Lower leg skin (tissue), 4 donors: ENCODE measurements at regions not wholly inside any gene's neighbourhood (a gene's known extent, or its start where the extent isn't known, plus 50 kb on each side); places are given as distances from the start of the nearest gene placed in this dataset.
"Not testable (repeated sequence)": the region's sequence is repeated elsewhere in the genome, so short reads cannot be mapped to it uniquely, and the experiment has no call there.

Experiments
- DNase-seq, 2 donors: peaks; one replicate each; pipeline ENCODE4 v3.0.0-alpha.2; 2019; ENCODE audit warnings: low spot score in 2 of 2
- H3K4me3 ChIP-seq: fragments of 200-600 bp; sonication (generic); 2 replicates; pipeline ENCODE4 v1.5.1; 2017; ENCODE audit warnings: mild to moderate bottlenecking, low read depth; ENCODE audit not compliant: poor library complexity, severe bottlenecking
- CTCF ChIP-seq, 3 donors: fragments of 450-650 bp; IDR thresholded peaks; one replicate each; pipeline ENCODE4 v1.5.1; 2016; ENCODE audit warnings: antibody characterized with exemption in 3 of 3, mild to moderate bottlenecking in 3 of 3, moderate library complexity in 2 of 3
- POLR2A ChIP-seq, 2 donors: fragments of 450-650 bp; IDR thresholded peaks; one replicate each; pipeline ENCODE4 v1.6.1; 2016 to 2017; ENCODE audit warnings: antibody characterized with exemption in 2 of 2, mild to moderate bottlenecking in 1 of 2, moderate library complexity in 1 of 2
- whole genome bisulfite sequencing, 2 donors: methylation state at CpG; one replicate each; pipeline ENCODE4 v1.1.5; 2018; 5-methylcytosine and 5-hydroxymethylcytosine counted together
- intact Hi-C: fragments of 100-400 bp; cut with DNase I; formaldehyde crosslinking; loops from one replicate; pipeline ENCODE4 v1.15.0; 2023; ENCODE audit warnings: low total_unique reads

GRCh38 chr10:4276151-4276550 lies 491.1 kb upstream of the KLF6 start:
- no peak for DNase-seq
- 90% methylated on average over 4 of the region's 4 CpGs for WGBS, 2 donors
- TF ChIP-seq CTCF (IDR thresholded peaks at IDR 0.05) (no peak), POLR2A (IDR thresholded peaks at IDR 0.05) (no peak)
- H3K4me3 ChIP-seq, result no peak overlapping the region
- intact Hi-C loops, result no loop called here

- intact Hi-C loops, DNase-seq, H3K4me3 ChIP-seq: not testable (repeated sequence)
Measured at GRCh38 chr10:4274671-4275070, 489.7 kb upstream of the KLF6 start.

- intact Hi-C loops, result no loop called here
- WGBS, 2 donors, result 80 to 91% methylated on average over 7 of the region's 7 CpGs
- H3K4me3 ChIP-seq, result no peak overlapping the region
- DNase-seq, result no peak
- TF ChIP-seq CTCF (IDR thresholded peaks at IDR 0.05), result no peak
- no peak for TF ChIP-seq POLR2A (IDR thresholded peaks at IDR 0.05)
Measured at GRCh38 chr10:4271193-4271592, 486.2 kb upstream of the KLF6 start.

GRCh38 chr10:4270116-4270515 lies 485.1 kb upstream of the KLF6 start:
- DNase-seq, result no peak
- H3K4me3 ChIP-seq, result no peak overlapping the region
- 20 to 22% methylated on average over 4 of the region's 4 CpGs for WGBS, 2 donors

GRCh38 chr10:4268490-4268889 lies 483.5 kb upstream of the KLF6 start:
- DNase-seq, intact Hi-C loops, H3K4me3 ChIP-seq: not testable (repeated sequence)
- 93 to 99% methylated on average over 6 of the region's 6 CpGs for WGBS, 2 donors

More at GRCh38 chr10:4270116-4270515, 485.1 kb upstream of the KLF6 start:
- TF ChIP-seq POLR2A (IDR thresholded peaks at IDR 0.05) (no peak), CTCF (IDR thresholded peaks at IDR 0.05) (no peak)
- intact Hi-C loops, result no loop called here

GRCh38 chr10:4267086-4267773 lies 482.2 kb upstream of the KLF6 start:
- no peak for DNase-seq
- intact Hi-C loops, result no loop called here
- 61 to 62% methylated on average over 8 of the region's 8 CpGs for WGBS, 2 donors
- TF ChIP-seq CTCF (IDR thresholded peaks at IDR 0.05), result no peak
- no peak for TF ChIP-seq POLR2A (IDR thresholded peaks at IDR 0.05)
- no peak overlapping the region for H3K4me3 ChIP-seq

GRCh38 chr10:4266416-4267085 lies 481.5 kb upstream of the KLF6 start:
- peak in 1 of 2 donors; percentile 64 for DNase-seq
- intact Hi-C loops, result no loop called here
- H3K4me3 ChIP-seq, result no peak overlapping the region

More at GRCh38 chr10:4266416-4267085, 481.5 kb upstream of the KLF6 start:
- WGBS, 2 donors, result 32 to 34% methylated on average over 4 of the region's 4 CpGs
- TF ChIP-seq POLR2A (IDR thresholded peaks at IDR 0.05) (no peak), CTCF (IDR thresholded peaks at IDR 0.05) (no peak)
